ENCODE measurements at regions not wholly inside any gene's neighbourhood (a gene's known extent, or its start where the extent isn't known, plus 50 kb on each side); places are given as distances from the start of the nearest gene placed in this dataset.

- DNase-seq (ENCODE audit: low read depth): no peak
Observed at GRCh38 chr3:102114264-102114979, 265.1 kb downstream of the NFKBIZ start.

DNA sequence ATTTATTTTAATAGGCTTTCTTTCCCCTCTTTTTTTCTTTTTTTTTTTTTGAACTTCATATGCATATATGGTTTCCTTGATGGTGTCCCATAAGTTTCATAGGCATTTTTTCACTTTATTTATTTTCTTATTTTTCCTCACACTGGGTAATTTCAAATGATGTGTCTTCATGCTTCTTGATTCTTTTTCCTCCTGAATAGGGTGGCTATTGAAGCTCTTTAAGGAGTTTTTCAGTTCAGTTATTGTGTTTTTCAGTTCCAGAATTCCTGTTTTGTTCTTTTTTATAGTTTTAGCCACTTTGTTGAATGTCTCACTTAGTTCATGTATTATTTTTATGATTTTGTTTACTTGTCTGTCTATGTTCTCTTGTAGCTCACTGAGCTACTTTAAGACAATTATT is 273.2 kb downstream of the NFKBIZ start:
- no peak for DNase-seq (ENCODE audit: low read depth)

DNA sequence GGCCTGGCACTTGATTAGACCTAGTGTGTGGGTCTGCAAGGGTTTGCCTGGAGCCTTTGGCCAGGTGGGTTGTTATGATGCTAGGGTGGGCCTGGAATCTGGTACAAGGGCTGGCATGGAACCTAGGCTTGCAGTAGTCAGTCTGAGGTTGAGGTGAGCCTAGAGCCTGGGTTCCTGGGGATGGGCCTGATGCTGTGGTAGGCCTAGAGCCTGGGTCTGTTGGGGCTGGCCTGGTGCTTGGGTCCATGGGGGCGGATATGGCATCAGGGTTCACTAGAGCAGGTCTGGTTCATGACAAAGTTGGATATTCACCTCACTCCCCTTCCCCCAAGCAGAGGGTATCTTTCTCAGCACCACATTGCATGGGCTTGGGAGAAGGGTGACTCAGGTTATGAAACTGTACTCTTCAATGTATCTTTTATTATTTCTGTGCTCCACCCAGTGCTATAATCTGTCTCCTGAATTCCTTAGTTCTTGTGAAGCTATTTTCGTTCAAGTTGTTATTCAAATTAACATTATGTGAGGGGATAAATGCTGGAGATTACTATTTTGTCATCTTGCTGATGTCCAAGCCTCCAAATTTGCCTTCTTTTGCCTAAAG is 274.4 kb downstream of the NFKBIZ start:
- DNase-seq (ENCODE audit: low read depth): no peak

GRCh38 chr3:102124282-102124681 is 275.0 kb downstream of the NFKBIZ start:
- DNase-seq (ENCODE audit: low read depth): no peak

GRCh38 chr3:102124704-102125103 is 275.4 kb downstream of the NFKBIZ start:
- DNase-seq (ENCODE audit: low read depth): no peak

- no peak for DNase-seq (ENCODE audit: low read depth)
Observed at GRCh38 chr3:102125197-102125993, 276.1 kb downstream of the NFKBIZ start.

DNA sequence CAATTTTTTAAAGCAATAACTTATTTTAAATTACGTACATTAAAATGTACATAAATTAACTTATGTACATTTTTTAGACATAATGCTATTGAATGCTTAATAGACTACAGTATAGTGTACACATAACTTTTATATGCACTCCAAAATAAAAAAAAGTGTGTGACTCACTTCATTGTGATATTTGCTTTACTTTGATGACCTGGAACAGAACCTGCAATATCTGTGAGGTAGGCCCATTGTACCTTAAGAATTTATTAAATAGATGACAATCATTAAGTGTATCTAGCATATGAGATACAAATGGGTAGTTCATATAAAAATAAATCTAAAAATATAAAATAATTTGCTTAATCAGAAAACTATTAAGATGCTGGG is 276.7 kb downstream of the NFKBIZ start:
- DNase-seq (ENCODE audit: low read depth): no peak

GRCh38 chr3:102129760-102130608 is 280.7 kb downstream of the NFKBIZ start:
- DNase-seq (ENCODE audit: low read depth): peak; percentile 84

DNA sequence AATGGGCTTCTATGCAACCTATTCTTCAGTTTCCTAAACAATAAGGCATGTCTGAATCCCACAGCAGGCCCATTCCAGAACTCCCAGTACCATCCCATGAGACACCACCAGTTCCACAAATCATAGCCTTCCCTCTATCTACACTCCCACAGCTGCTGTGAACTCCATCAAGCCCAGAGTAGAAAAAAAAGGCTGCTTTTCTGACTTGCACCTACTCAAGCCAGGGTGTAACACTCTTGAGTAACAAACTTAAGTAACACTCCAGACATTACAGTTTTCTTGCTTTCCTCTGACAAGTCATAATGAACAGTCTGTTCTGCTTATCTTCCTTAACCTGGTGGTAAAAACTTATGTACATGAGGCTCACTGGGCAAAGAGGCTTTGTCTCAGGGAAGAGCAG is 283.1 kb downstream of the NFKBIZ start:
- no peak for DNase-seq (ENCODE audit: low read depth)

DNA sequence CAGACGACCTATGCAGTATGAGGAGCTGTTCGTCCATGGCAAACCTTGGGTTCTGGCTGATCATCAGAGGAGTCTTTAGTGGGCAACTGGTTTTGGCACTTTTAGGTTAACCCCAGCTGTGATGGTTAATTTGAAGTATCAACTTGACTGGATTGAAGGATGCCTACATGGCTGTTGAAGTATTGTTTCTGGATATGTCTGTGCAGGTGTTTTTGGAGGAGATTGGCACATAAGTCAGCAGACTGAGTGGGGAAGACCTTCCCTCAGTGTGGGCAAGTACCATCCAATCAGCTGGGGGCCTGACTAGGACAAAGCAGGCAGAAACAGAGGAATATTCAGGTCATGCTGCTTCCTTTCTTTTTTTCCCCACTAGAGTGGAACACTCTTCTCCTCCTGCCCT is 284.1 kb downstream of the NFKBIZ start:
- DNase-seq (ENCODE audit: low read depth): no peak

DNA sequence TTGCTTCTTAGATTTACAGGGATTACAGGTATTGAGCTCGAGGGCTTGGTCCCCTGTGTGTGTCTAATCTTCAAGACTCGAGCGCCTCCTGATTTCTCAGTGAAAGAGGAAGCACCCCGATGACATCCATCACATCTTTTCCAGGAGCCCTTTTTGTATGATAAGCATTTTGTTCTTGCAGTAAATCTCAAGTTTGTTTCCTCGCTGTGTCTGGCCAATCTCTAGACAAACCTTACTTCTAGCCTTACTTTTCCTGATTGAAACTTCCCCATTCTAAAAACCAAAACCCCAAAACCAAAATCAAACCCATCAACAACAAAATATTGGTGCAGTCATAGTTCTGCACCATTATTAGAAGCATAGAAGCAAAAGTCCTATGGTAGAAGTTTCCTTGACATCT is 286.0 kb downstream of the NFKBIZ start:
- no peak for DNase-seq (ENCODE audit: low read depth)

DNA sequence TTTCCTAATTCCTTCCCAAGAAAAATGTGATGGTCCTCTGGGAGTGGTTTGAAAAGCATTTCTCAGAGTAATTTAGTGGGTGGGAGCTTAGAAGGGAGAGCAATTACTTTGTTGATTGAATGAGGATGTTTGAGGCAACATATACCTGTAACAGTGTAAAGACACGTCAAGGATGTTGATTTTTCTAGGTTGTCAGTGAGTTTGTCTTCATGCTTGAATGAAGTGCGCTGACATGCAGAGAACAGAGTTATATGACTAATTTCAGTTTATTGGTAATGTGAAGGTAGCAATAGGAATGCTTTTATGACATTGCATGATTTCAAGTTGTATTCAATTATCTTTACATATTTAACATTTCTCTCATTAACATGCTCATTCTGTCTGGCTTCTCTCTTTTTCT is 286.9 kb downstream of the NFKBIZ start:
- DNase-seq (ENCODE audit: low read depth): no peak

DNA sequence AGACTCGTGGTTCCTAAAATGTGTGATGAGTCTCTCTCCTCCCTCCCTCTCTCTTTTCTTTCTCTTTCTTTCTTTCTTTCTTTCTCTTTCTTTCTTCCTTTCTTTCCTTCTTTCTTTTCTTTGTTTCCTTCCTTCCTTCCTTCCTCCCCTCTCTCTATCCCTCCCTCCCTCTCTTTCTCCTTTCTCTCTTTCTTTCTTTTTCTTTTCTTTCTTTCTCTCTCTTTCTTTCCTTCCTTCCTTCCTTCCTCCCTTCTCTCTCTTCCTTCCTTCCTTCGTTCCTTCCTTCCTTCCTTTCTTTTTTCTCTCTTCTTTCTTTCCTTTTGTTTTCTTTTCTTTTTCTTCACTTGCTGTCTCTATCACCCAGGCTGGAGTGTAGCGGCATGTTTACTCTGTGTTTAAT is 290.8 kb downstream of the NFKBIZ start:
- DNase-seq (ENCODE audit: low read depth): no peak

DNA sequence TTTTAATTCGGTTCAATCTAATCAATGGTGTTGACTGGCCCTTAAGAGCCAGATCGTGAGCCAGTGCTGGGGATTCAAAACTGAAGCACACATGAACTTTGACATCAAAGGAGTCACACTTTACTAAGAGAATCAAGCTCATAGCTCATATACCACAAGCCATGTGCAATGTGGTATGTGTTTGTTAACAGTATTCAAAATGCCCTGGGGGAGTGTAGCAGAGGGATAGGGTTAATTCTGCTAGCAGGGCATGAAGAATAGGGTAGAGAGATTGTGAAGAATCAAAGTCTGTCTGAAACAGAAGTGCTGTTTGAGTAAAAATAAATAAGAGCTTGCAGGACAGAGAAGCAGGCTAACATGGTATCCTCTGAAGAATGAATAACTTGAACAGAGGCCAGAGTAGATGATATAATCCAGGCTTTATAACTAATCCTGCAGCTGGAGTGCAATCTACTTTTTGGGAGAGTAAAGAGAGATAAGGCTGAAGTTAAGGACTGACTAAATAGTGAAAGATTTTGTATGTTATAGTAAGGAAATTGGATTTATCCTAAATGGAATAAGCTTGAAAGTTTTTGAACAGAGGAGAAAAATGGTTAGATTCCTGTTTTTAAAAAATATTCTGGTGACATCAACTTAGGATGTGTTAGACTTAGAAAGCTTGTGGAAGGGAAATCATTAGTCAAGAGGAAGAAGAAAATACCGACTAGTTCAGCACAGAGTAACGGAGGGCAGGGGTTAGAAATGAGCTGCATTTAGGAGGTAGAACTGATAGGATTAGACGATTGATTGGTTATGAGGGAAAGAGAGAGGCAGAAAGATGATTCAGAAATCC is 292.0 kb downstream of the NFKBIZ start:
- DNase-seq (ENCODE audit: low read depth): peak; percentile 62

DNA sequence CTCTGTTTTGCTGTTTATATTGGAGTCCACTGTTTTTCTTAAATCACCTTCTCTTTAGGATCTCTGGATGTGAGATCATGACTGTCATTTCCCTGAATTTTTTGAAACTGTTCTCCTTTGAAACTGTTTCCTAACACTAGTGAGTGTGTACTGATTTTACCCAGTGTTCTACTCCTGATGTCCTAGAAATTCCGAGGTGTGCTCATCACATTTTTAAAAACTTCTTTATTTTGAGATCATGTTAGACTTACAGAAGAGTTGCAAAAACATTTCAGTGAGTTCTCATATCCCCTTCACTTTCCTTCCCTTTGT is 292.6 kb downstream of the NFKBIZ start:
- no peak for DNase-seq (ENCODE audit: low read depth)

DNA sequence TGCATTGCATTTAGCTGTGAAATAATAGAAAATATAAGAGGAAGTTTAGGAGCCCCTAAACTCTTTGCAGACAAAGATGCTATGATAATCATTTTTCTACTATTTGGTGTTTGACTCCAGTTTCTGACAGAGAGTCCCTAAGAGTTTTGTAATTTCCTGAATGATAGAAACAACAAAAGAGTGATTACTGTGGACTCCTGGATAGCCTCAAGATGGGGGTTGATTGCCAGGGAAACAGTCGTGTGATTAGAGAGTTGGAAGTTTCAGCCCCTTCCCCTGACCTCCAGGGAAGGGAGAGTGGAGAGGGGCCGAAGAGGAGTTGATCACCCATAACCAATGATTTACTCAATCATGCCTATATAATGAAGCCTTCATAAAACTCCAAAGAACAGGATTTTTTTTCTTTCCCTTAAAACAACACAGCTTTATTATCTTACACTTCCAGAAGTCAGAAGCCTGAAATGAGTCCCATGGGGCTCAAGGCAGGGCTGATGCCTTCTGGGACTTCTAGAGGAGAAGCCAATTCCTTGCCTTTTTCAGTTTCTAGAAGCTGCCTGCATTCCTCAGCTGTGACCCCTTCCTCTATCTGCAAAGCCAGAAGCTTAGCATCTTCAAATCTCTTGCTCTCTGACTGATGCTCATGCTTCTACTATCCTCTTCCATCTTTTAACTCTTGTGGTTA is 292.3 kb upstream of the ZPLD1 start:
- no peak for DNase-seq (ENCODE audit: low read depth)

DNA sequence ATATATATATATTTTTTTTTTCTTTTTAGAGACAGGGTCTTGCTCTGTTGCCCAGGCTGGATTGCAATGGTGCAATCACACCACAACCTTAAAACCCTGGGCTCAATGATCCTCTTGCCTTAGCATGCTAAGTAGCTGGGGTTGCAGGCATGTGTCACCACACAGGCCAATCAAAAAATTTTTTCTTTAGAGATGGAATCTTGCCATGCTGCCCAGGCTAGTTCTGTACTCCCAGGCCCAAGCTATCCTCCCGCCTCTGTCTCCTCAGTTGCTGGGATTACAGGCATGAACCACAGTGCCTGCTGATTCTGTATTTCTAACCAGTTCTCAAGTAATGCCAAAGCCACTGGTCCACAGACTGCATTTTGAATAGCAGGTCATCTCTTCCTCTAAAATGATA is 291.3 kb upstream of the ZPLD1 start:
- DNase-seq (ENCODE audit: low read depth): no peak

GRCh38 chr3:102144063-102144462 is 290.8 kb upstream of the ZPLD1 start:
- no peak for DNase-seq (ENCODE audit: low read depth)

DNA sequence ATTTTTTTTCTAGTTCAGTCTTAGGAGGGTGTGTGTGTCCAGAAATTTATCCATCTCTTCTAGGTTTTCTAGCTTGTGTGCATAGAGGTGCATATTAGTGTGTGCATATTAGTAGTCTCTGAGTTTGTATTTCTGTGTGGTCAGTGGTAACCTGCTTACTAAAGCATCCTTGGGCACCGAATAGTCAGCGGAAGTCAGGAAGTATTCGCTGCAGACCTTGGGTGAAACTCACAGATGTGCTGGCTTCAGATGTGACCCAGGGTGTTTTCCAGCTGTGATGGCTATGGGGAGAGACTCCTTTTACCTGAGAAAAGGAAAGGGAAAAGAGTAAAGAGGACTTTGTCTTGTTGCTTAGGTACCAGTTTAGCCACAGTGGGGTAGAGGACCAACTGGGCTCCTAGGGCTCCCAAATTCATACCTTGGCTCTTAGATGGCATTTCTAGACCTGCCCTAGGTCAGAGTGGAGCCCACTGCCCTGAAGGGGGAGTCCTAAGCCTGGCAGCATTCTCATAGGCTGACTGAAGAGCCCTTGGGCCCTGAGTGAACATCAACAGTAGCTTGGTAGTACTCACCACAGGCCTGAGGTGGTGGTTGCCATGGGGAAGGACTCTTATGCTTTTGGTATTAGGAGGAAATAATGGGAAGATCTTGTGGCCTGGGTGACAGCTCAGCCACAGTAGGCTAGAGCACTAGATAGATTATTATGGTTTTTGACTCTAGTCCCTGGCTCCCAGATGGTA is 286.0 kb upstream of the ZPLD1 start:
- DNase-seq (ENCODE audit: low read depth): no peak

GRCh38 chr3:102151935-102152334 is 282.9 kb upstream of the ZPLD1 start:
- no peak for DNase-seq (ENCODE audit: low read depth)

All from M059J (cell line).